Progenitor cell of endocrine pancreas (in vitro differentiated cells): ENCODE measurements at regions not wholly inside any gene's neighbourhood (a gene's known extent, or its start where the extent isn't known, plus 50 kb on each side); places are given as distances from the start of the nearest gene placed in this dataset.

Source experiments
- DNase-seq: peaks from one replicate; pipeline ENCODE4 v3.0.0; 2021; ENCODE audit warnings: low spot score; ENCODE audit not compliant: unreplicated experiment
- H3K27ac Mint-ChIP-seq: 2 replicates; pipeline ENCODE4 v1.8.0; 2021; ENCODE audit warnings: mild to moderate bottlenecking, moderate library complexity, mixed read lengths
- H3K27me3 Mint-ChIP-seq: 2 replicates; pipeline ENCODE4 v1.8.0; 2021; ENCODE audit warnings: mixed read lengths
- H3K36me3 Mint-ChIP-seq: 2 replicates; pipeline ENCODE4 v1.8.0; 2022; ENCODE audit warnings: mixed read lengths; ENCODE audit not compliant: insufficient read depth
- H3K4me1 Mint-ChIP-seq: 2 replicates; pipeline ENCODE4 v1.8.0; 2021; ENCODE audit warnings: low read depth, mixed read lengths
- H3K4me3 Mint-ChIP-seq: 2 replicates; pipeline ENCODE4 v1.8.0; 2021; ENCODE audit warnings: low read depth, mild to moderate bottlenecking, moderate library complexity, mixed read lengths
- H3K9me3 Mint-ChIP-seq: 2 replicates; pipeline ENCODE4 v1.8.0; 2021; ENCODE audit warnings: low read depth, mixed read lengths
- CTCF ChIP-seq: fragments of 200-600 bp; sonication (generic); IDR thresholded peaks from one replicate; pipeline ENCODE4 v1.5.0; 2021; ENCODE audit warnings: antibody characterized with exemption, mild to moderate bottlenecking; ENCODE audit not compliant: unreplicated experiment

DNA sequence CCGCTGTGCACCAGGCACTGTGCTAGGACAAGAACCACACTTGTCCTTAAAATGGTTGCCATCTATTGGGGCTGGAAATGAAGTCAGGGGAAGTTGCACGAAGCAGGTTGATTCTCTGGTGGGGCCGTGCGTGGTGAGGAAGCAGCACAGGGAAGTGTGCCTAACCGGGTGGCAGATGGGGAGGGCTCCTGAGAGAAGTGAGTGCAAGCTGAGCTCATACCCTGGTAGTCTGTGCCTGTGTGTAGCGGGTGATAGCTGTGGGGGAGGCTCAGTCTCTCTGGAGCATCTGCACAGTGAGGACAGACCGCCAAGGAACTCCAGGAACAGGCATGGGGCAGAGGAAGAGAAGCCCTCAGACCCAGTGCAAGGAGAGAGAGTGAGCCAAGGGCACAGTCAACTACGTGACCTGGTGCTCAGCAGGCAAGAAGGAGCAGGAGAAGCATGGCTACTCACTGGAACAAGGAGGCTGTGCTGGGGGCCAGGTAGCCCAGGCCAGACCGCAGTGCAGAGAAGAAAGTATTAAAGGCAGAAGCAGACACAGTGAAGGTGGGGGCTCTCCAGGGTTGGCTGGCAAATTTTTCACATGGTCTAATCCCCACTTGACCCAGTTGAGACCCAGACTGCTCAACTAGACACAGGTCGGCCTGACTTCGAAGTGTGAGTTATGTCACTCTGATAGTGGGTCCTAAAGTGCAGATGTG lies 155.0 kb downstream of the CDH26 start:
- Mint-ChIP-seq H3K4me1 (no peaks in the 10 kb centered on the region), H3K27me3 (peaks cover 14% of the 10 kb centered on the region), H3K4me3 (no peak overlapping the region), H3K9me3 (no peaks in the 10 kb centered on the region), H3K27ac (no peak overlapping the region), H3K36me3 (no peaks in the 10 kb centered on the region)
- no peak for DNase-seq
- TF ChIP-seq CTCF, result no peak

- H3K4me3 Mint-ChIP-seq, result no peak overlapping the region
- no peak for DNase-seq
- H3K4me1 Mint-ChIP-seq, result peaks cover 3% of the 10 kb centered on the region
- H3K27me3 Mint-ChIP-seq, result peaks cover 18% of the 10 kb centered on the region
- H3K9me3 Mint-ChIP-seq, result no peaks in the 10 kb centered on the region
- no peaks in the 10 kb centered on the region for H3K36me3 Mint-ChIP-seq
- no peak overlapping the region for H3K27ac Mint-ChIP-seq
- TF ChIP-seq CTCF, result no peak
Measured at GRCh38 chr20:60113771-60114170, 155.5 kb downstream of the CDH26 start.

DNA sequence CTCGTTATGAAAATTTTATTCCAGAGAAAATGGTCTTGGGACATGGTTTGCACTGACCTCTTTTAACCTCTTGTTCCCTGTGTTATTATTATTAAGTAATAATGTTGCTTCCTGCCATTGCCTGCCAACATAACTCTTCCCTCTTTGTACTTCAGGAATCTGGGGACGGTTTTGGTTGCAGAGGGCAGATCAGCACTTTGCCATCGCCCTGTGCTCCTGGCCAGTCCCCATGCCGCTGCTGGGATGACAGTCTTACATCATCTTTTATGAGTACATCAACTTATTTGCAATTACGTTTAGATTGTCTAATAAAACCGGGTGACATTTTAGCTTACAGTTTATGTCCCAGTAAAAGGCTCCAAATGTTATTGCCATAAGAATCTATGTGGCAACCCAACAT lies 157.2 kb downstream of the CDH26 start:
- no peak overlapping the region for H3K27ac Mint-ChIP-seq
- H3K27me3 Mint-ChIP-seq, result peaks cover 17% of the 10 kb centered on the region
- no peak for DNase-seq
- H3K9me3 Mint-ChIP-seq, result no peaks in the 10 kb centered on the region
- TF ChIP-seq CTCF, result no peak
- no peaks in the 10 kb centered on the region for H3K36me3 Mint-ChIP-seq
- H3K4me1 Mint-ChIP-seq, result peaks cover 8% of the 10 kb centered on the region
- H3K4me3 Mint-ChIP-seq, result no peak overlapping the region

GRCh38 chr20:60116128-60116909 lies 158.1 kb downstream of the CDH26 start:
- Mint-ChIP-seq H3K27ac (no peak overlapping the region), H3K27me3 (peaks cover 19% of the 10 kb centered on the region), H3K4me1 (peaks cover 8% of the 10 kb centered on the region), H3K9me3 (no peaks in the 10 kb centered on the region), H3K36me3 (no peaks in the 10 kb centered on the region), H3K4me3 (no peak overlapping the region)
- DNase-seq, result no peak
- TF ChIP-seq CTCF, result no peak

DNA sequence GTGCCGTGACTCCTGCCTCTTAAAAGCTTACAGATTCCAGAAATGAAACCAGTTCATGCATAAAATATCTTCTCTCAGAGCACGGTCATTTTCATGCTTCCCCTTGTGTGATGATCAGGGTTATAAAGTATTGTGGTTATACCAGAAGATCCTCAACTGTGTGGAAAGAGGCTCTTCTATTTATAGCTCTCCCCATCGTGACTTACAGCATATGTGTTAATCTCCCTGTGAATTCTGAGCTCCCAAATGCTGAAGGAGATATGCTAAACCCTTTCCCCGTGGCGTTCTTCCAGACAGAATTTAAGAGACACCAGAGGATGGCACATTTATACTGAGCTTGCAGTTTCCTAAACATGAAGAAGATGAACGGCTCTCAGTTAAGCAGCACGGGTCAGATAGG lies 158.8 kb downstream of the CDH26 start:
- H3K27ac Mint-ChIP-seq, result no peak overlapping the region
- H3K27me3 Mint-ChIP-seq, result peaks cover 22% of the 10 kb centered on the region
- H3K4me3 Mint-ChIP-seq, result no peak overlapping the region
- no peaks in the 10 kb centered on the region for H3K36me3 Mint-ChIP-seq
- no peak for TF ChIP-seq CTCF
- no peak for DNase-seq
- no peaks in the 10 kb centered on the region for H3K9me3 Mint-ChIP-seq
- H3K4me1 Mint-ChIP-seq, result peaks cover 8% of the 10 kb centered on the region
